Bronchial epithelial cell (primary cell): ENCODE measurements at regions not wholly inside any gene's neighbourhood (a gene's known extent, or its start where the extent isn't known, plus 50 kb on each side); places are given as distances from the start of the nearest gene placed in this dataset.

ENCODE experiments used
- DNase-seq: peaks from one replicate; pipeline ENCODE4 v3.0.0-alpha.2; 2010; ENCODE audit warnings: low read depth
- FAIRE-seq: peaks from 2 replicates; lab custom pipeline; 2011; peaks lifted over from hg19 to GRCh38; lab: Jason Lieb, UNC
- H3K27me3 ChIP-seq: 2 replicates; pipeline ENCODE4 v1.5.1; 2011; ENCODE audit warnings: low read length; ENCODE audit not compliant: control insufficient read depth, insufficient read depth
- H3K36me3 ChIP-seq: 2 replicates; pipeline ENCODE4 v1.5.1; 2011; ENCODE audit warnings: low read length; ENCODE audit not compliant: control insufficient read depth, insufficient read depth
- H3K4me3 ChIP-seq: 2 replicates; pipeline ENCODE4 v1.5.1; 2011; ENCODE audit warnings: mild to moderate bottlenecking, low read depth, low read length, control low read depth
- TF ChIP-seq, protein P1 (sequence below): IDR thresholded peaks from 2 replicates; pipeline ENCODE4 v1.5.1; 2011; ENCODE audit warnings: mild to moderate bottlenecking, moderate library complexity, low read length, control low read depth, inconsistent platforms; ENCODE audit not compliant: insufficient read depth, severe bottlenecking

DNA sequence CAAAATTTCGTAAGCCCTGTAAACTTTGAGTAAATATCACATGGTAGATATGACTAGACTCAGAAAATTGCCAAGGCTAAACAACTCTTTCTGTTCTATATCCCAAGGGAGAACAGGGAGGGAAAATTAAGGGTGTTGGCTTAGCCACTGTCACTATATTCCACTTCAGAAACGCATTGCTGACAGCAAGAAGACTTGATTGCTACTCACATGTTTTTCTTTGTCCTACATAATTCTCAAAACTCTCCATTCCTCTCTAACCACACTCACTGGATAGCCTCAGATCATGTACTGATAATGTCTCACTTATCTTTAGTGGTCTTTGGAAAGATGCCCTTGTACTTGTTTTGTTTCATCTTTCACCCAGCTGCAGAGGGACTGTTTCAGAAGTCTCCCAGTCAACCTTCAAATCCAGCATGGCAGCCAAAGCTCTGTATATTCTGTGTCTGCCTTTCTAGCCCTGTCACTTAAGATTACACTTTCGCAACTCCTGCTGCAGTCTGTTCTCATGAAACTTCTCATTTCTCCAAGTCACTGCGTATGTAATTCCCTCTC, 582.4 kb upstream of the FZD8 start:
- Histone ChIP-seq H3K27me3 (no peaks in the 10 kb centered on the region), H3K36me3 (no peaks in the 10 kb centered on the region), H3K4me3 (no peak overlapping the region)
- FAIRE-seq: no peak
- TF ChIP-seq, protein P1, sequence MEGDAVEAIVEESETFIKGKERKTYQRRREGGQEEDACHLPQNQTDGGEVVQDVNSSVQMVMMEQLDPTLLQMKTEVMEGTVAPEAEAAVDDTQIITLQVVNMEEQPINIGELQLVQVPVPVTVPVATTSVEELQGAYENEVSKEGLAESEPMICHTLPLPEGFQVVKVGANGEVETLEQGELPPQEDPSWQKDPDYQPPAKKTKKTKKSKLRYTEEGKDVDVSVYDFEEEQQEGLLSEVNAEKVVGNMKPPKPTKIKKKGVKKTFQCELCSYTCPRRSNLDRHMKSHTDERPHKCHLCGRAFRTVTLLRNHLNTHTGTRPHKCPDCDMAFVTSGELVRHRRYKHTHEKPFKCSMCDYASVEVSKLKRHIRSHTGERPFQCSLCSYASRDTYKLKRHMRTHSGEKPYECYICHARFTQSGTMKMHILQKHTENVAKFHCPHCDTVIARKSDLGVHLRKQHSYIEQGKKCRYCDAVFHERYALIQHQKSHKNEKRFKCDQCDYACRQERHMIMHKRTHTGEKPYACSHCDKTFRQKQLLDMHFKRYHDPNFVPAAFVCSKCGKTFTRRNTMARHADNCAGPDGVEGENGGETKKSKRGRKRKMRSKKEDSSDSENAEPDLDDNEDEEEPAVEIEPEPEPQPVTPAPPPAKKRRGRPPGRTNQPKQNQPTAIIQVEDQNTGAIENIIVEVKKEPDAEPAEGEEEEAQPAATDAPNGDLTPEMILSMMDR: no peak
- peak; percentile 56 for DNase-seq

DNA sequence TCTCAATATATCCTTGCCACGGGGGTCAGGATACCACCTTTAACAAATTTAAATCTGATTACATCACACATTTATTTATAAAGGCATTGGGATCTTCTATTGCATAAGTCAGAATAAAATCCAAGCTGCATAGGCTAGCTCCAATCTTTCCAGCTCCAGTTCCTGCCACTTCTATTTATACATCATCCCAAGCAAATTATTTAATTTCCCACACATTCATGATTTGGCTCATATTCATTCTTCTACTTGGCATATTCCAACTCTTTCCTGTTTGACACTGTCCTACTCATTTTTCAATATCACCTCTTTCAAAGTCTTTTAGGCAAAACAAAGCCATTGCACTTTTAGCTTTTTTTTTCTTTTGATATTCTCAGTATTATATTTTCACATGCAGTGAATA, 579.0 kb upstream of the FZD8 start:
- TF ChIP-seq, protein P1: no peak
- no peaks in the 10 kb centered on the region for H3K27me3 ChIP-seq
- no peaks in the 10 kb centered on the region for H3K36me3 ChIP-seq
- FAIRE-seq (no peak), DNase-seq (no peak)
- no peak overlapping the region for H3K4me3 ChIP-seq

DNA sequence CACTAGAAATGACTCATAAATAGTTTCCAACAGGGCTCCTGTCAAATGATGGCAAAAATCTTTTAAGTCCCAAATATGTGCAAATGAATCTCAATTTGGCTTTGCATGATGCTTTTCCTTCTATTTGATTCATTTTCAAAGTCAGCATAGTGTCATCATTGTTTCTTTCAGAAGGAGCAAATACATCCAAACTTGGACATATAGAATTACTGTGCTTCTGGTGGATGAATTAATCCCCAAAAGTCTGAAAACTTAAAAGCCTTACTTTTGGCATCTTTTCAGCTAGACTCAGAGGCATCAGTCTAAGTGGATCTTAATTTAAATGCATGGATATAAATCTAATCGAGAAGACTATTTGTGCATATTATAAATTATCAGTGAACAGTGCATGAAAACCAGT, 578.1 kb upstream of the FZD8 start:
- no peak overlapping the region for H3K4me3 ChIP-seq
- H3K36me3 ChIP-seq: no peaks in the 10 kb centered on the region
- H3K27me3 ChIP-seq: no peaks in the 10 kb centered on the region
- FAIRE-seq: no peak
- TF ChIP-seq, protein P1: no peak
- no peak for DNase-seq

DNA sequence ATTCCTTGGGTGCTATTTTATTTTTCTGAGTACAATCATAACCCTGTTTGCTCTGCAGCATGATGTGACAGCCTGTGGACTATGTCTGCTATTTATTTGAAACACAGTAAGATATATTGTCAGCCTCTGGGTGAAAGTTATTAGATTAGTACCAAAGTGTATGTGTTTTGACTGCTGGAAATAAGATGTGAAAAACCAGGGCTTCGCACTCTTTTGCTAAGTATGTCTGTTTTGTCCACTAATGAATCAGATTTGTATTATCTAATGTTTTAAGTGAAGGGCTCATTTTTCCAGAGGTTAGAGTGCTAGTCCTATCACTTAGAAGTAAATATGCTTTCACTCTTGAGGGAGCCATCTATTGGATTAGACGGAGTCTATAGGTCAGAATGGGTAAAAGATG, 569.8 kb upstream of the FZD8 start:
- FAIRE-seq: no peak
- Histone ChIP-seq H3K4me3 (no peak overlapping the region), H3K27me3 (no peaks in the 10 kb centered on the region), H3K36me3 (no peaks in the 10 kb centered on the region)
- TF ChIP-seq, protein P1: no peak
- DNase-seq: no peak

DNA sequence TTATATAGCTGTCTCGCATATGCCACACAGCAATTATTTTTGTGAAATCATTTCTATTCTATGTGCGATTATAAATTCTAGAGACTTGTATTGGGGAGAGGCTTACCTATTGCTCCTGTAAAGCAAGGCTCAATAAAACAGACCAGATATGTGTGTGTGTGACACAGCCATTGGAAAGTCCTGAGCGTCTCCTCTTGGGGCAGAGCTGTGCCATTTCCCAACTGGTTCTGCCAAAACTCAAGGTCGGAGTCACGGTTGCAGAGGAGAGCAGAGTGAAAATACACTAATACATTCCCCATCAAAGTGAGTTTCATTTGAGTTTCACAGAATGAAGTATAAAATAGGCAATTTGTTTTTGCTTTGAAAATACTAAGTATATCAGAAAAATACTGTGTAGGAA, 567.4 kb upstream of the FZD8 start:
- Histone ChIP-seq H3K27me3 (no peaks in the 10 kb centered on the region), H3K36me3 (no peaks in the 10 kb centered on the region), H3K4me3 (no peak overlapping the region)
- FAIRE-seq (no peak), DNase-seq (no peak)
- TF ChIP-seq, protein P1: no peak

DNA sequence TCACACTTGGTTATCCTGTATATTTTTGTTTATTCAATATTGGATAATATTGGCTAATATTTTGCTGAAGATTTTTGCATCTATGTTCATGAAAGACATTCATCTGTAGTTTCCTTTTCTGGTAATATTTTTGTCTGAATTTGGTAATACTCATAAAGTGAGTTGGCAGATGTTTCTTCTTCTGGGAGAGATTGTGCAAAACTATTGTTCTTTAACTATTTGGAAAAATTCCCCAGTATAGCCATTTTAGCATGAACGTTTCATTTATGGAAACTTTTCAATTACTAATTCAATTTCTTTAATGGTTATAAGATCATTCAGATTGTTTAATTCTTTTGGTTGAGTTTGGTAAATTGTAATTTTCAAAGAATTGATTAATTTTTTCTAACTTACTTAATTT, 560.8 kb upstream of the FZD8 start:
- Histone ChIP-seq H3K4me3 (no peak overlapping the region), H3K27me3 (no peaks in the 10 kb centered on the region), H3K36me3 (no peaks in the 10 kb centered on the region)
- DNase-seq: no peak
- FAIRE-seq: no peak
- TF ChIP-seq, protein P1: no peak
